VCaP (cell line): ENCODE measurements at regions not wholly inside any gene's neighbourhood (a gene's known extent, or its start where the extent isn't known, plus 50 kb on each side); places are given as distances from the start of the nearest gene placed in this dataset.
"Not testable (repeated sequence)": the region's sequence is repeated elsewhere in the genome, so short reads cannot be mapped to it uniquely, and the experiment has no call there.

Experiments used
- H3K27ac ChIP-seq: fragments of 450-650 bp; 2 replicates; pipeline ENCODE4 v1.5.1; 2017
- TF ChIP-seq, protein P1 (sequence below): fragments of 450-650 bp; conservative IDR thresholded peaks from 2 replicates; pipeline ENCODE4 v1.5.1; 2017; ENCODE audit warnings: mild to moderate bottlenecking, moderate library complexity

DNA sequence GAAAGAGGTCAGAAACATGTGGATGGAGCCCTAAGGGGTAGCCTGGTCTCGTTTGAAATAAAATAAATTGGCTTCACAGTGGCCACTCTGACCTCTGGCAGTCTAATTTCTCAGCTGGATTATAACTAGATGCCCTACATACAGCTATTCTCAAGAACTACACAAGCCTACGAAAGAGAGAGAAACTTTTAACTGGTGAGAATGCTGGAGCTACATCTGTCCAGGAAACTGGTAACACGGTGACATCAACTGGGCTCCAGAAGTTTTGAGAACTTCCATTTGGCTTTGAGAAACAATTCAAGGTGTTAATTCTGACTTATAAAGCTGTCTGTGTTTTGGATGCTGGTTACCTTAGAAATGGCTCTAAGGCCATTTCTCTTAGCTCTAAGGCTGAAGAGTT, 187.3 kb upstream of the TENT5A start:
- no peak overlapping the region for H3K27ac ChIP-seq
- TF ChIP-seq, protein P1, sequence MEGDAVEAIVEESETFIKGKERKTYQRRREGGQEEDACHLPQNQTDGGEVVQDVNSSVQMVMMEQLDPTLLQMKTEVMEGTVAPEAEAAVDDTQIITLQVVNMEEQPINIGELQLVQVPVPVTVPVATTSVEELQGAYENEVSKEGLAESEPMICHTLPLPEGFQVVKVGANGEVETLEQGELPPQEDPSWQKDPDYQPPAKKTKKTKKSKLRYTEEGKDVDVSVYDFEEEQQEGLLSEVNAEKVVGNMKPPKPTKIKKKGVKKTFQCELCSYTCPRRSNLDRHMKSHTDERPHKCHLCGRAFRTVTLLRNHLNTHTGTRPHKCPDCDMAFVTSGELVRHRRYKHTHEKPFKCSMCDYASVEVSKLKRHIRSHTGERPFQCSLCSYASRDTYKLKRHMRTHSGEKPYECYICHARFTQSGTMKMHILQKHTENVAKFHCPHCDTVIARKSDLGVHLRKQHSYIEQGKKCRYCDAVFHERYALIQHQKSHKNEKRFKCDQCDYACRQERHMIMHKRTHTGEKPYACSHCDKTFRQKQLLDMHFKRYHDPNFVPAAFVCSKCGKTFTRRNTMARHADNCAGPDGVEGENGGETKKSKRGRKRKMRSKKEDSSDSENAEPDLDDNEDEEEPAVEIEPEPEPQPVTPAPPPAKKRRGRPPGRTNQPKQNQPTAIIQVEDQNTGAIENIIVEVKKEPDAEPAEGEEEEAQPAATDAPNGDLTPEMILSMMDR = no peak

DNA sequence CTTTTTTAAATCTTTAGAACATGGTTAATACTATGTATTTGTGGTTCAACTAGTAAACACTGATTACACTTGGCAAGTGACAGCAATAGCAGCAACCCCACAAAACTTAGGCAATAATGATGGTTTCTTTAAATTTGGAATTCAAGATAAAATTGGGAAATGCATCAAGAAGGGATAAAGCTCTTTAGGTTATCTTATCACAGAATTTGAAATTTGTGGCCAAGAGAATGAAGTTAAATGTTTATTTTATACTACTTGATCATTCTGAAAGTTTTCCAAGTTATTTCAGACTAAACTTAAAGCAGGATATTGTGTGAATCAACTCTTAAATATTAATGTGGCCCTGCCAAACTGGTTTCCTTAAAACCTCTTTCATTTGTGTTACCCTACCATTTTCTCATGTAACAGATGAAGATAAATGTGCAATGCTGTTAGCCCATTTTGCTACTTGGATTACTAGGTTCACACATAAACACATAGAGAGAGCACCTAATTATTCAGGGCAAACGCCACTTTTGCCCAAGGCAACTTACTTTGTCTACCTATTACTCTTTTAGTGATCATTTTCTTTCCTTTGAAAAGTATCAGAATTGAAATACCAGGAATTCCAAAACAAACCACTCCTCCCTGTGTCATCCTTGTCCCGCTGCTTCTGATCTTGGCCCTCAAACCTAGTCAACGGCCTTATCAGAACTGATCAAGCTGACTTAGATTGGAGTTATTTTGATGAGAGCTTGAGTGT, 186.7 kb upstream of the TENT5A start:
- H3K27ac ChIP-seq = no peak overlapping the region
- TF ChIP-seq, protein P1 = no peak

DNA sequence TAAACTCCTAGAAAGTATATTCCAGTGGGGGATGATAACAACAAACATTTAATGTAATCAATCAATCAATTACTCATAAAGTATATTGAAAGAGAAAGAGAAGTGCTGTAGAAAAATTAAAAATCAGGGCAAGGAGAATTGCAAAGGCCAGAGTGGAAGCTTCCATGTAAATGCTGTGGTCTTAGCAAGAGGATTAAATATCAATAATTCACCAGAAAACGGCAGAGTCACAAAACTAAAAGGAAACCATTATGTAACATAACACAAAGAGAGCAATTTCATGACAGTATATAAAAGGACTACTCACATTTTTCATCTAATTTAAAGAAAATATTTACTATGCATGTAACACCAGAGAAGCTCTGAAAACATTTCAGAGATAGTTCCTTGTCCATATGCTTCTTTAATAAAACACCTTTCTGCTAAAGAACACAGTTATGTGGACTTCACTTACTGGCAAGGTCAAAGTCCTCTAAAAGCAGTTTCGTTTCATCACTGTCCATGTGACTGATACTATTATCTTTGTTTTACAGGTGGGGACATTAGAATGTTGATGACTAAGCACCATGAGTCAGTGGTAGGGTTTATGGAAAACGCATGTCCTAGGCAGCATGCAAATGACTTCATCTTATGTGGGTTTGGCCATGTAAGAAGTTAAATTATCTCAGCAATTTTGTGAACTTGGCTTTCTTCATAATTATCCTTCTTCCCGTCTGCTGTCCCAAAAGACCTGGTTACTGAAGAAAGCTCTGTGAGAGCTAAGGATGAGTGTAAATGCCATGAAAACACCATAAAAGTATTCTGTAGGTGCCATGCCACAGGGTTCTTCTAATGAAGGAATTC, 185.8 kb upstream of the TENT5A start:
- H3K27ac ChIP-seq = no peak overlapping the region
- TF ChIP-seq, protein P1 = no peak

DNA sequence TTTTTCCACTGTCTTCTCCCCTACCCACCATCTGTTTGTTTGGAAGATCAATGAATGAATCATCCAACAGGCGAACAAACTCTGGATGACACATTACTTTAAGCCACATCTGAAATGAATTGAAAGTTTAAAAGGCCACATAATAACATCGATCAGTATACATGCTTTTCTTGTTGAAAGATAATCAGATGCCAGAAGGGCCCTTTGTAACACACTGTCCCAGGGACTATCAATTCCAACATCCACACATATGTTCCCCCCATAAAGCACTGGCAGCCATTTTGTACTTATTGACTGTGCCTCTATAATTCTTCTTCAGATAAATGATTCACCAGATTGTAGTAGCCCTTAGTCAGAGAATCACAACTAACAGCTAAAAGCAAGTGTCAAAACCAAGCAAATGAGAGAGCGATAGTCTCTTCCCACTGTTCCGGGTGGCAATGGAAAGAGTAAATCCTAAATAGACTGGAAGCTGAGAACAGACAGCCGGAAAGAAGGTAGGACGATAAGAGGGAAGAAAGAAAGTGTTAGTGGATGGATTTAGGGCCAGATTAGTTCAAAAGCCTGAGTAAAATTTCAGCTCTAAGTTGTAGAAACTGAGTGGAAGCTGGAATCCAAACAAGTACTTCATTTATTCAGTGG, 184.9 kb upstream of the TENT5A start:
- no peak overlapping the region for H3K27ac ChIP-seq
- TF ChIP-seq, protein P1 = no peak

DNA sequence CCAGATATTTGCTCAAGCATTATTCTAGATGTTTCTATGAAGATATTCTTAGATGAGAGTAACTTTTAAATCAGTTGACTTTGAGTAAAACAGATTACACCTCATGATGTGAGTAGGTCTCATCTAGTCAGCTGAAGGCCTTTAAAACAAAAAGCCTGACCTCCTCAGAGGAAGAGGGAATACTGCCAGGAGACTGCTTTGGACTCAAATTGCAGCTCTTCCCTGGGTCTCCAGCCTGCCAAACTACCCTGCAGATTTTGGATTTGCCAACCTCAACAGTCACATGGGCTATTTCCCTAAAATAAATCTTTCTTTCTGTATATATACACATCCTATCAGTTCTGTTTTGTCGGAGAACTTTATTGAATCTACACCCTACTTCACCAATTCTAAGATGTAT, 182.5 kb upstream of the TENT5A start:
- TF ChIP-seq, protein P1 = no peak

DNA sequence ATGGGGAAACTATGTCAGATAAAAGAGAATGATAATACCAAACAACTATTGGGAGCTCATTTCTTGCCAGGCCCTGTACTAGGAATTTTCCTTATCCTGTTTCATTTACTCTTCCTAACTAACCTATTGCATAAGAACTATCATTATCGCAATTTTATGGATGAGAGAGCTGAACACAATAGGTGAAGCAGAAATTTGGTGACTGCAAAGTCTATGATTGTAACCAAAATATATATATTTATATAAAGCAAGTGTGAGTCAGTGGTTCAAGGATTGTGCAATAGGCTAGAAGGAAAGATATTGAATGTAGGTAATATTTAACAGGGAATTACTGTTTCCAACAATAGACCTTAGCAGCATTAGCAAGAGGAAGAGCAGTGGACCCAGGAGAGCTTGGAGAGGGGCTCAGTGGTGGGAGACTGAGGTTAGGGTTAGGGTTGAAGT, 181.1 kb upstream of the TENT5A start:
- H3K27ac ChIP-seq = no peak overlapping the region
- TF ChIP-seq, protein P1 = no peak

More for the DNA sequence above, 182.5 kb upstream of the TENT5A start:
- H3K27ac ChIP-seq = no peak overlapping the region

DNA sequence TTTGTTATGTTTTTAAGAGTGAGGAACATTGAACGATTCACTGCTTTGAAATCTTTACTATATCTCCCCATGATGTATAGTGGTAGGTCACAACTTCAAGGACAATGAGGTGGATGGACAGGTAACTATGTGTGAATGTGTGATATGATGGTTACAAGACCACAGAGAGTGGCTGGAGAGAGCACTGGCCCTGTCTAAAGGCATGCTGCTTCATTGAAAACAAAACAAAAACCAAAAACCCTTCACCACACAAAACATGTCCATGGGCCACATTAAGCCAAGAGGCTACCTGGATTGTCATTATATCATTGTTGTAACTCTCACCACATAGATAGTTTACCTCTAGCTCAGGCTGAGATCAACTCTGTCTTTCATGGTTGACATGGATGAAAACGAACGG, 180.6 kb upstream of the TENT5A start:
- TF ChIP-seq, protein P1 = no peak
- H3K27ac ChIP-seq = no peak overlapping the region

DNA sequence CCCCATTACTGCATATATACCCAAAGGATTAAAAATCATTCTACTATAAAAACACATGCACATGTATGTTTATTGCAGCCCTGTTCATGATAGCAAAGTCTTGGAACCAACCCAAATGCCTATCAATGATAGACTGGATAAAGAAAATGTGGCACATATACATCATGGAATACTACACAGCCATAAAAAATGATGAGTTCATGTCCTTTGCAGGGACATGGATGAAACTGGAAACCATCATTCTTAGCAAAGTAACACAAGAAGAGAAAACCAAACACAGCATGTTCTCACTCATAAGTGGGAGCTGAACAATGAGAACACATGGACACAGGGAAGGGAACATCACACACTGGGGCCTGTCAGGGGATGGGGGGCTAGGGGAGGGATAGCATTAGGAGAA, 180.0 kb upstream of the TENT5A start:
- not testable (repeated sequence) for H3K27ac ChIP-seq
